Activated CD4-positive, alpha-beta T cell treated with anti-CD3 and anti-CD28 coated beads for 24 hours (primary cell): ENCODE measurements at regions not wholly inside any gene's neighbourhood (a gene's known extent, or its start where the extent isn't known, plus 50 kb on each side); places are given as distances from the start of the nearest gene placed in this dataset.
"Not testable (repeated sequence)": the region's sequence is repeated elsewhere in the genome, so short reads cannot be mapped to it uniquely, and the experiment has no call there.

Source experiments
- DNase-seq, 2 donors: peaks; one replicate each; pipeline ENCODE4 v3.0.0-alpha.2; 2020; ENCODE audit warnings: low read depth in 2 of 2

DNA sequence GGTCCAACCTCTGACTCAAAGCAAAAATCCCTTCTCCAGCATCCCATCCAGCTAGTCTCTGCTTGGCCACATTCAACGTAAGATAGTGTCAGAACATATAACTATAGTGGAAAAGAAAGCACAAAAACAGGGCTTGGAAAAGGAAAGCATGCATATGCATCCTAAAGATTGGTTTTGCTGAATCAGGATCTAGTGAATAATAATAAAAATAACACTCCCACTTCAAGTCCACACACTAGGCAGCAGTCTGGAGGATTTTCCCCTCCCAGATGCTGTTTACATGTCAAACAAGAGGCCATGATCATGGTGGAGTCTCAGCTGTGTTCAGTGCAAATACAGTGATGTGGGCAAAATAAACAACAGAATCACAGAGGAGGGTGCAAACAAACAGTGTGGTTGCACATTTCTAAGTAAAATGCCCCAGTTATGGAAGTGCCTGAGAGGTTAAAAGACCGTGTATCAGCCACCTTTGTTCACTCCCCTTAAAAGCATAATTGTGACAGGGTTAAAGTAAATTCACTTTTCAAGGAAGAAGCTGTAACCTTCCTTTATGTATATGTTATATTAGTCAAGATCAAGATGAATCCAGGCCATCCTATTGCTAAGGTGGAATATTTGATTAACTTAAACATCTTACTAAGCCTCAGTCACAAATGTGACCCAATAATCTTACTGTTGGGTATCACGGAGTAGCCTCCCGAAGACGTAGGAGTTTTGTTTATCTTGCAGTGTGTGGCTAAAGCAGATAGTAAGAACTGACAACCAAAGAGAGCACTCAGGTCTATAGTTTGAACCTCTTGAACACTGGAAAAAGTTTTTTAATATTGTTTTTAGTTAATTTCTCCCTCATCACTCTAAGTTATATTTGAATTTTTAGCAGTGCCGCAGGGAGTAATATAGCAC lies 424.5 kb downstream of the SOX2 start:
- DNase-seq = no peak

DNA sequence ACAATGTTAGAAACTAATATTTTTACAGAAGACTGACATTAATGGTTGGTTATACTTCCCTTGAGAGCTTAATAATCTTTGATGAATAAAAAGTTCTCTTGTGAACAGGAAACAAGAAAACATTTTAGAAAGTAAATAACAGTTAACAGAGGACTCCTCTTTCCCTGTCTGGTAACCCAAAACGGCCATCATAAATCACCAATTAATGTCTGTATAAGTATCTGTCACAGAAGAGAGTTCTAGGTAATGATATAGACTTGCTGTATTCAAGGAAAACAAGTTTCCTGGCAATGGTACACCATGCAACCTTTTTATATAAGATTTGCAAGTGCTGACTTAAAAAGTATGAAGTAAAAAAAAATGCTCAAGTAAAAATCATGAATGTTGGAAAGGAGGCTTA lies 426.7 kb downstream of the SOX2 start:
- DNase-seq = no peak

- no peak for DNase-seq
Measured at GRCh38 chr3:182139627-182140357, 428.1 kb downstream of the SOX2 start.

DNA sequence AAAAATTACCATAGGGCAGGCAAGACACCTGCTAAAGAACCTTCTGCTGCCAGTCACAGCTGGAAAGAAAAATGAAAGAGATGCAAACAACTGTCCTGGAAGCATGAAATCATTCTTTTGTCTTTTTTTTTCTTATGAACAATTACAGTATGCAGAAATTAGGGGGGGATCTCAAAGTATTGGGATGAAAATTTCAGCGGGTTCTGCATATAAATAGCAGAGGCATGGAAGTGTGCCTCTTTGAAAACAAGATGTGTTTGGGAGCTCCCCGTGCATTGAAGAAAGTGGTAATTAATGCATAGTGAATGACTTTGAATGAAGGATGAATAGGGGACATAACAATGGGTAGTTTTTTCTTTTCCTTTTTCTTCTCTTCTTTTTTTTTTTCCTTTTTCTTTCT lies 431.2 kb downstream of the SOX2 start:
- no peak for DNase-seq

DNA sequence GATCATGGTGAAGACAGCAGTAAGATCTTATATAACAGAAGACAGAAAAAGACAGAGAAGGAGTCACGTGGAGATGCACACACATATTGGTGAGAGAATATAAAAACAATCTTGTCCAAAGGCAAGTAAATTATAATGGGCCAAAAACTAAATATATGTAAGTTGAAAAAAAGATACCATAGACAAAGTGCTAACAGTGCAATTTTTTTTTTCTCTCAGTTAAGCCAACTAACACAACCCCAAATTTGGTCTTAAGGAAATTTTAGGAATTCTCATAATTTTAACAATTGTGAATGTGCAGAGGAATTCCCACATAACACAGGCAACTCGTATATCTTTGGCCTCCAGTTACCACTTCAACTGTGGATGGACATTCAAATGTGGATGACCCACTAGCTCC lies 432.2 kb downstream of the SOX2 start:
- DNase-seq = no peak

DNA sequence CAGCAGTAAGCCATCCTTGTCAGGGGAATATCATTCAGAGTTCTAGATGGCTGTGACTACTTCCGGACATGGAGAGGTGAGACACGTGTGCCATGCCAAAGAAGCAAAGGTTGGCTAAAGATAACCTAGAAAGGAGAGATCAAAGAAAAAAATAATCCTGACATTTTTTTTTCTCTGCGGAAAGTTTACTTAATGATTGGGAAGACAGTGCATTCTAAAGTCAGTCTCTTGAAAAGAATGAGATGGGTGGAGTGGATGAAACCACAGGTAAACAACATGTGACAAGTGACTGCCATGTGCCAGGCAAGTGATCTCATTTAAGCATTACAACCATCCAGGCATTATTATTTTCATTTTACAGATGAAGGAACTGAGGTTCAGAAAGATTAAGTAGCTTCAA lies 436.6 kb downstream of the SOX2 start:
- DNase-seq = no peak

- no peak for DNase-seq
Measured at GRCh38 chr3:182149594-182149993, 437.9 kb downstream of the SOX2 start.

- not testable (repeated sequence) for DNase-seq
Measured at GRCh38 chr3:182156326-182156725, 444.6 kb downstream of the SOX2 start.

DNA sequence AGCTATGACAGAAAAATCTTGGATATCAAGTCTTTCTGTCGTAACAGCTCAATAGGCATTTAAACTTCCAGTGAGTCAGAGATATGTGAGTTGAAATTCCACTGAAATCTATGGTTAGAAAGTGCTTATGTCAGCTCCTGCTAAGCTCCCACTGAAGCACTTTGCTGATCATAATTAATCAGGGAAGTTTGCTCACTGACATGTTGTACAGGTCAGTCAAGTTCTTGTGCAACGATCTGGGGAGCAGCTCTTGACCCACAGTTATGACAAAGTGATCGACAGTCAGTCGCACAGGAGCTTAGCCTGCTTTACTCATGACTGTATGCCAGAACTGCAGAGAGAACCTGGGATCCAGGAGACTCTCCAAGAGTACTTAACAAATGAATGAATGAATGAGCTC lies 453.5 kb downstream of the SOX2 start:
- no peak for DNase-seq

DNA sequence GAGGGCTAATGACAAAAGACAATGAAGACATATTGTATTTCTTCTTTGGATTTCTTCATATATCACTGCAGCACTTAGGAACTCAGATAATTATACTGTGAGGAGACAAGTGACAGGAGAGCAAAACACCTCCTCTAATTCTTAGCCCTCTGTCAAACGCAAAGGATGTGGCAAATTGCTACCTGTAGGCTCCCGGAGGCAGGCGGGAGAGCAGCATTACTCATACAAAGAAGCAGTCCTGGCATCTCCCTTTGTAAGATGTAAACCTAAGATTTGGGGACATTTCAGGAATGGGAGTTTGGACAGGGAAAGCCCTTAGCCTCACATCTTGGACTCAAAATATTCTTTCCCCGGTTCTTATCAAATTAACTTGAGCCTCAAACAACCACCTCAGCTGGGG lies 460.8 kb downstream of the SOX2 start:
- no peak for DNase-seq

- DNase-seq = no peak
Measured at GRCh38 chr3:182178488-182179200, 466.9 kb downstream of the SOX2 start.

GRCh38 chr3:182179631-182180030 lies 467.9 kb downstream of the SOX2 start:
- no peak for DNase-seq

DNA sequence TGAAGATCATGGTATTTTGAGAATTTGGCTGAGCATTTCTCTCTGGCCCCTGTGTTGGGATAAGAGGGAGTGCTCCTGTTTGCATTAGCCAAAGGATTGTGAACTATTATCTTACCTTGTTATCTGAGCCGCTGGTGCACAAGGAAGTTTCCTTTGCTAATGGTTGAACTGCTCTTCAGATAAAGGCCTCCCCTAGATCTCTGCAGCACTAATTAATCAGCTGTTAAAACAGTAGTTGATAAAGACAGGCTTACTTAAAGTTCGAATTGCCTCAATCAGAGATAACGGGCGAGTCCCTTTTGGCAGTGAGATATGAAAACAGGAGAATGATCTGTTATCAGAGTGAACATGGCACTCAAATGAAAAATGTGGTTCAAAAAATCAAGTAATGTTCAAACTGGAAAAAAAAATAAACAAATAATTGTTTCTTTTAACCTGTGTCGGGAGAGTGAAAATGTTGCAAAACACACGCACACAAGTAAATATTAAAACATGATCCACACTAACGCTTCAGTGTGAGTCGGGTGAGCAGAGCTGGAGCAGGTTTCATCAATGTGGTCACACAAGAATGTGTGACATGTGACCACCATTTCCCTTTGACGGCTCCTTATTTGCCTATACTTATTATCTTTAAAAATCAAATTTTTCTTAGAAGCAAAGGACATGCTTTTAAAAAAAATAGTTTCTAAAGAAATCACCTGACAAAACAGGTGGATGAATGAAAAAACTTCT lies 469.1 kb downstream of the SOX2 start:
- DNase-seq = no peak

GRCh38 chr3:182182531-182182968 lies 470.8 kb downstream of the SOX2 start:
- DNase-seq = no peak

DNA sequence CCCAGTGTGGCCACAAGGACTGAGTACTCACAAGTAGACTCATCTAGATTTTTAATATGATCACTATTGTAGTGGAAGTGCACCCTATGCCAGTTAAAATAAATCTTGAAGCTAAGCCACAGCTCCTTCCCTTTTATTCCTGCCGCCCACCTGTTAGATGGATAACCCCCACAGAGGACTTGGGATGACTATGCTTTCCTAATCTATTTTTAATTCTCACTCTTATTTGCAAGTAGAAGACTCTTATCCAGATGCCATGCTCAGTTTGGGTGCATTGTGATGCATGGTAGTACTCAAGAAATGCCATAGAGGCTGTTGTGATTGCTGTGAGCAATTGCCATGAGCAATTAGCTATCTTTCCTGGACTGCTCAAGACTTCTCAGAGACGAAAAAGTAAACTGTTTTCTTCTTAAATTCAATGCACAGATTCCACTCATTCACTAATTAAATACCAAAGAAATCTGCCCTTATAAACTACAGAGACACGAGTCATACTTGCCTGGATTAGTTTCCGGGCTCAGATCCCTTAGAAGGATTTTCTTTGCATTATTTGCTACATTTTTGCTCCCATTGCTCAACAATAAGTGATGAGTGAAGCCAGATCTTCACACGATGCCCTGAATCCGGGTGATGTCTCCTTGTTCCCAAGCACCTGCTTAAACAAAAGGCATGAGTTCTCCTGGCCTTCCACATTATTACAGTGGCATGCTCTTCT lies 472.1 kb downstream of the SOX2 start:
- no peak for DNase-seq

DNA sequence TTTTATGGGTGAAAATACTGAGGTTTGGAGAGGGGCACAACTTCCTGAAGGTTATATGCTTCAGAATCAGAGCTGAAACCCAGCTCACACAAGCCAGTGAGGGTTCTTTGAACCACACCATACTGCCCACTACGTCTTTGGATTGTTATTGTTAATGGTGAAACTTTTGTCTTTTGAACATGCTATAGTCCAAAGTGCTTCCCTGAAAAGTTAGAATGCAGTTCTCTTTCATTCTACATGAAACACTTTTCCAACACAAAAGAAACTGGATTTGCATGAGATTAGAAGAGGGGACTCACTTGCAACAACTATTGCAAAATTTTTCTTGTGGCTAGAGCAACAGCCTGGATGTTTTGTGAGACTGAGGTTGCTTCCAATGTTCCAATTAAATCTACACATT lies 473.6 kb downstream of the SOX2 start:
- no peak for DNase-seq

DNA sequence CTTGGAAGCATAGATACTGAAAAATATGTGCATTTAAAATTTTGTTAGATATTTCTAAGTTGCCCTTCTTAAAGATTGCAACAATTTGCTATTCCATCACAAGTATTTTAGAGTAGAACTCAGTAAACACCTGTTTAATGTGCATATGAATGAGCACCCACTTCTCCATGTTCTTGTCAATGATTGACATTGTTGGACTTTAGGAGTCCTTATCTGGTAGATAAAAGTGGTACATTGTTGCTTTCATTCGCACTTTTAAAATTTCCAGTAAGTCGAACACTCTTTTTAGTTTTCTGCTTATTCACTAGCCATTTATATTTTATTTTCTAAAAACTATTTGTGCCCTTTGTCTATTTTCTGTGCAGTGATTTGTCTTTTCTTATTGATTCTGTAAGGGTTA lies 478.3 kb downstream of the SOX2 start:
- no peak for DNase-seq

GRCh38 chr3:182198345-182198744 lies 486.6 kb downstream of the SOX2 start:
- no peak for DNase-seq

DNA sequence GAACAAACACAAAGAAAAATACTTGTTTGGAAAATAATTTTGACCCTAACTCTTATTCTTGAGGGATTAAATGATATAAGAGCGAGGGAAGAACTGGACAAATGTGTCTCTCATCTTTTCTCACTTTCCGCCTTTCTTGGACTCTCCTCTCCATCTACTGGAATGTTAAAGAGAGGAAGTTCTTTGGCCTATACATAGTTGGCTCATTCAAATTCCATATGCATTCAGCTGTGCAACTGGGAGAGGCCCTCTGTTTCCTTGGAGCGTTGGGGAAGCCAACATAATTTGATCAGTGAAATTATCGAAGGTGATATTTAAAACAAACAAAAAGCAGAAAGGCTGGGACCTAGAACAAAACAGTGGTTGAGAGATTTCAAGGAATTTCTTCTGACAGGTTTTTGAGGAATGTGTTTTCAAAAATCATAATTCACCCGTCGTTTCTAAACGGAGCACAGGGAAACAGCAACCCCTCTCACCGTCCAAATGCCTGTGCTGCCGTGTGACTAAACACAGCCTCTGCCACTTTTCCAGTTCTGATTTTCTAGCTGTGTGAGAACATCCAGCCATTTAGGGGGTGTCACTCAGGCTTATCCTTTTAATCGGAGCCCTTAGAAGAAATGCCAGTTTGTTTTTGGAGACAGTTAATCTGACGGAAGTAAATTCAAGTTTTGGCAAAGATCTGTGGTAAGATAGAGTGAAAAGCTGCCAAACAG lies 489.9 kb downstream of the SOX2 start:
- DNase-seq = no peak

GRCh38 chr3:182212479-182213076 lies 500.9 kb downstream of the SOX2 start:
- DNase-seq = no peak
